ENCODE measurements at regions not wholly inside any gene's neighbourhood (a gene's known extent, or its start where the extent isn't known, plus 50 kb on each side); places are given as distances from the start of the nearest gene placed in this dataset.
A peak's percentile ranks its signal among the peaks of the same experiment; 100 is the strongest.

- no peak for DNase-seq (ENCODE audit: low spot score in 2 of 2)
- H3K4me3 ChIP-seq (ENCODE audit: low read depth, poor library complexity, severe bottlenecking): no peak overlapping the region
- intact Hi-C loops (cut with DNase I; ENCODE audit: low total_unique reads): loop anchor here (10.0 kb wide), 1 partner anchor 491 kb away; no protein-coding TSS in a partner anchor
- TF ChIP-seq CTCF (IDR thresholded peaks at IDR 0.05) (no peak), POLR2A (IDR thresholded peaks at IDR 0.05) (no peak)
- 90 to 94% methylated on average over 5 of the region's 5 CpGs for WGBS, 2 donors
These were observed 387.7 kb downstream of the TMEM135 start for GRCh38 chr11:87425391-87425790.

GRCh38 chr11:87423161-87423560 is 385.4 kb downstream of the TMEM135 start:
- H3K4me3 ChIP-seq (ENCODE audit: low read depth, poor library complexity, severe bottlenecking): no peak overlapping the region
- TF ChIP-seq POLR2A (IDR thresholded peaks at IDR 0.05) (no peak), CTCF (IDR thresholded peaks at IDR 0.05) (no peak)
- 90 to 91% methylated on average over 3 of the region's 3 CpGs for WGBS, 2 donors
- no peak for DNase-seq (ENCODE audit: low spot score in 2 of 2)
- intact Hi-C loops (cut with DNase I; ENCODE audit: low total_unique reads): loop anchor here (10.0 kb wide), 1 partner anchor 488 kb away; no protein-coding TSS in a partner anchor

GRCh38 chr11:87422566-87422965 is 384.8 kb downstream of the TMEM135 start:
- no peak overlapping the region for H3K4me3 ChIP-seq (ENCODE audit: low read depth, poor library complexity, severe bottlenecking)
- intact Hi-C loops (cut with DNase I; ENCODE audit: low total_unique reads): loop anchor here (10.0 kb wide), 1 partner anchor 488 kb away; no protein-coding TSS in a partner anchor
- TF ChIP-seq POLR2A (IDR thresholded peaks at IDR 0.05) (no peak), CTCF (IDR thresholded peaks at IDR 0.05) (no peak)
- DNase-seq (ENCODE audit: low spot score in 2 of 2): no peak
- WGBS, 2 donors: 41 to 63% methylated on average over 3 of the region's 3 CpGs

- peak in 1 of 2 donors; percentile 61 for DNase-seq (ENCODE audit: low spot score in 2 of 2)
- intact Hi-C loops (cut with DNase I; ENCODE audit: low total_unique reads): loop anchor here (2.0 to 10.0 kb wide), 2 partner anchors 69 to 487 kb away; no protein-coding TSS in a partner anchor
- TF ChIP-seq CTCF (IDR thresholded peaks at IDR 0.05): peak in 1 of 3 donors; percentile 79
- TF ChIP-seq POLR2A (IDR thresholded peaks at IDR 0.05): no peak
- WGBS, 2 donors: 35 to 53% methylated on average over 2 of the region's 2 CpGs
- H3K4me3 ChIP-seq (ENCODE audit: low read depth, poor library complexity, severe bottlenecking): no peak overlapping the region
These were observed 383.7 kb downstream of the TMEM135 start for GRCh38 chr11:87421422-87421821.

DNA sequence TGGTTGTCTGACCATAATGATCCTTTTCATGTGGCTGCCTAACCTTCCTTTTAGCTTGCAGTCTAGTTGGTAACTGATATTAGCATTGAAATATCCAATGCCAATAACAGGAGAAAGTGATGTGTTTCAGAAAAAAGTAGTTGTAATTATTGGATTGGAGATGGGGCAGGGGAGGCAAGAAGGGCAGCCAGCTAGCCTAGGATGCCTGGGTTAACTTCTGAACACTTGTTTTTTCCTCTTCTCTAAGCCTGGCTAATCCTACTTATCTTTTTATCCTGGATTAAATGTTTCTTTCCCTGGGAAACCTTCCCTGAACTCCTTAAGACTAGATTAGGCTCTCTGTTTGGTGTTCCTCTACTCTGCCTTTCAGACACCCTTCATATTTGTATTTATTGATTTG is 380.2 kb downstream of the TMEM135 start:
- no peak overlapping the region for H3K4me3 ChIP-seq (ENCODE audit: low read depth, poor library complexity, severe bottlenecking)
- DNase-seq (ENCODE audit: low spot score in 2 of 2): no peak
- TF ChIP-seq POLR2A (IDR thresholded peaks at IDR 0.05): no peak
- TF ChIP-seq CTCF (IDR thresholded peaks at IDR 0.05): no peak
- intact Hi-C loops (cut with DNase I; ENCODE audit: low total_unique reads): no loop called here

- DNase-seq (ENCODE audit: low spot score in 2 of 2): no peak
- no peak overlapping the region for H3K4me3 ChIP-seq (ENCODE audit: low read depth, poor library complexity, severe bottlenecking)
- no peak for TF ChIP-seq CTCF (IDR thresholded peaks at IDR 0.05)
- no peak for TF ChIP-seq POLR2A (IDR thresholded peaks at IDR 0.05)
- intact Hi-C loops (cut with DNase I; ENCODE audit: low total_unique reads): no loop called here
- 73 to 76% methylated on average over 3 of the region's 3 CpGs for WGBS, 2 donors
These were observed 368.1 kb downstream of the TMEM135 start for GRCh38 chr11:87405843-87406242.

All from lower leg skin (tissue), 4 donors.